ENCODE measurements at regions not wholly inside any gene's neighbourhood (a gene's known extent, or its start where the extent isn't known, plus 50 kb on each side); places are given as distances from the start of the nearest gene placed in this dataset.

DNA sequence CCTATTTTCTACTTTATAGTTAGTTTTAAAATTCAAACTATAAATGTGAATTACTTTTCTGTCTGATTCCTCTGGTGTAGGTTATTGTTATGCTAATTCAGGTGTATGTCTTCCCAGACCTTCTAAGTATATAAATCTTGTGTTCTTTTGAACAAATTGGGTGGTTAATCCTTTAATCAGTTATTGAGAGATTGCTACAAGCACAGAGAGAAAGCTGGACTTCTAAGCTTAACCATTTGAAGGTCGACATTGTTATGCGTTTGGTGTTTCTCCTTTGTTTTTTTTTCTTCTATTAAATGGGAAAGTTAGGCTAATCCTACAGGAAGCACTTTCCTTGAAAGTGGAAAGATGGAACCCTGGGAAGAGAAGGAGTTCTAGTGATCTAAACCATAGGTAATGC, 592.6 kb downstream of the SLC4A3 start:
- DNase-seq (ENCODE audit: low read depth in 3 of 3): no peak

DNA sequence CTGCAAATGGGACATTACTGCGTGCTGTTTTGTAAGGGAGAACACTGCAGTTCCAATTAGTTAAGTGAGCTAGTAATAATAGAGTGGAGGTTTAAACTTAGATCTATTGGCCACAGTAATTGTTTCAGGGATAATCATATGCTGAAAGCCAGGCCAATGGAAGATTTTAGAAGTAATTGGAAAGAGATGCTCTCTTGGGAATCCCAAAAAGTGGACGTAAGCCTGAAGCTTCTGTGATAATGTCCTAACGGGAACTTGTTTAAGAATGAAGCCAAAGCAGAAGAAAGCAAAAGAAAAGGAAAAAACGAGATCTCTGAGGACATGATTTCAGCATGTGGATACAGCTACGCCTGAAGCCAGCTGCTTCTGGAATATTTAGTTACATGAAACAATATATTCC, 594.6 kb downstream of the SLC4A3 start:
- DNase-seq (ENCODE audit: low read depth in 3 of 3): no peak

DNA sequence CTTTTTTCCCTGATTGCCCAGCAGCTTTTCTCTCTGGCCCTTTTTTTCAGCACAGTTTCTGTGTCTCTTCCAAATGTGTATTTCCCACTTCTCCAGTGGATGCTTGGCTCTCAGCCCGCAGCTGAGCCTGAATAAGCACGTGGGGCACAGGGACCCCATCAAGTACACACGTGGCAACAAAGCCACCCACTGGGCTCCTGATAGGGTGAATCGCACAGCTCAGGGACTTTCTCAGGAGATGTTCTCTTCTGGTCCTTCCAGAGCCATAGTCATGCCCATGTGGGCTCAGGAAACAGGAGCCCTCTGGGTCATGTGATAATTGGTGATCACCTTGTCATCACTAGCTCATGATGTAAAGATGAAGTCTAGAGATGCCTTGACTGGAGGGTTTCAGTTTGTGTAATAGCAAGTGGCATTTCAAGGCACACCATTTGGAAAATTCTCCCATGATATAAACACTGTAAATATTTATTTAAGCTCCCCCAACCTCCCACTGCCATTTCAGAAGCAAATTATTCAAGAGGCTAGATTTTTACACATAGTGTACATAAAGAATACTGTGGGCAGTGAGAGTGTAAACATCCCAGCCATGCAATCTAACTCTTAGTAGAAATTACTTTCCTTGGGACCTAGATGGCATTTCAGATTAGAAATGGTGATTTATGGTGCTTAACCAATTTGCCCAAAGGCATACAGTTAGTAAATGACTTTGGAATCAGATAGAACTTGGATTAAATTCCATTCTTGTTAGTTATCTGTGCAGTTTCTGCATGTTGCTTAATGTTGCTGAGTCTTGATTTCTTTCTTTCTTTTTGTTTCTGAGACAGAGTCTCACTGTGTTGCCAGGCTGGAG, 597.5 kb downstream of the SLC4A3 start:
- no peak for DNase-seq (ENCODE audit: low read depth in 3 of 3)

DNA sequence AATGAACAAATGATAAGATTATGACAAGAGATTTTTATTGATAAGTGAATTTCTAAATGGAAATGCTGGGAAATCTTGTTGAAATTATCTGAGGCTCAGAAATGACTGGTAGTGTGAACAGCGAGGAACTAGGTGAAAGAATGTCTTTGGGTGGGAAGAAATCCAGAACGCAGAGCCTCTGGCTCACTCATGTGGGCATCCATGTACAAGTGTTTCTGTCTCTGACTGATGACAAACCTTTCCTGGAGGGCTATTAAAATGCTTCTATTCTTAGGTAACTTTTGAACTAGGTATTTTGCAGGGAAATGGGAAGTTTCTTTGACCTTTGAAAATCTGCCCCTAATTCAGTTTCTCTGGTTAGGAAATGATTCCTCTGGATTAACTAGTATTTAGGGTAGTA, 598.6 kb downstream of the SLC4A3 start:
- DNase-seq (ENCODE audit: low read depth in 3 of 3): no peak

DNA sequence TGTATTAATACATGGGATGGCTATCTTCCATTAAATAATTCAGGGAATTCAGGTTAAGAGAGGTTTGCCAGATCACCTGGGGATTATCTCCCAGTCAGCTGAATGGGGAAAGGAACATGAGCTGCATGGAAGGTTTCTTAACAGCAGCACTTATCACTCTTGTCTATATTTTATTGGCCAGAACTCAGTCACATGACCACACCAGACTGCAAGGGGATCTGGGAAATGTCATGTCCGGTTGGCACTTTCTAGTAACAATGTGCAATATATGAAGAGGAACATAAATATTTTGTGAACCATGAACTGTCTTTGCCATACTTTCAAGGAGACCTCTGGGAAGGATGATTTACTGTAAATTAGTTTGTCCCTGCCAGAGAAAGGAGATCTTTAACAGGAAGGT, 599.1 kb downstream of the SLC4A3 start:
- DNase-seq (ENCODE audit: low read depth in 3 of 3): no peak

DNA sequence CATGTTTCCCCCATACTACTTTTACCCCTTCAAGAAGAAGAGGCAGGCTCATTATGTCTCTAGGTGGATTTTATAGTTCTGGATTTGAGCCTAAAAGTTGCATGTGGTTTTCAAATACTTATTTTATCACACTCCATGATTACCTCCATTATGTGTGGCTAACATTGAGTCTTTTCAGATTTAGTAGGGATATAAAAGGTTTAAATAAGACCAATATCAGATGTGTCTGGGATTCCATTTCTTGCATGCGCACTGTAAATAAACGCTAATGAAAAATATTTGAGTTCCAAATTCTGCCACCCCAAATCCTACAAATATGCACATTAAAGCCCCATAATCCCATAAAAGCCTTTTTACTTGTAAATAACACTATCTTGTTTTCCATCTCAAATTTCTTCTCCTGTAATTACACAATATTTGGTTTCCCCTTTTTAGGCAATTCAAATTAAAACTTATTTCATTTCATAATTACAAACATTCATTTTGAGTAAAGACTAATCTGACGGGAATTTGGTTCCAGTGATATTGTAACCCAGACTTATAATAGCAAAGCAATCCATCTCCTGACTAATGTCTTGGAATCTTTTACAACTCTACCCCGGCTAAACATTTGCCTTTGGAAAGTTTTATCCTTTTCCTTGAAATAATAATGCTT, 600.0 kb downstream of the SLC4A3 start:
- DNase-seq (ENCODE audit: low read depth in 3 of 3): no peak

DNA sequence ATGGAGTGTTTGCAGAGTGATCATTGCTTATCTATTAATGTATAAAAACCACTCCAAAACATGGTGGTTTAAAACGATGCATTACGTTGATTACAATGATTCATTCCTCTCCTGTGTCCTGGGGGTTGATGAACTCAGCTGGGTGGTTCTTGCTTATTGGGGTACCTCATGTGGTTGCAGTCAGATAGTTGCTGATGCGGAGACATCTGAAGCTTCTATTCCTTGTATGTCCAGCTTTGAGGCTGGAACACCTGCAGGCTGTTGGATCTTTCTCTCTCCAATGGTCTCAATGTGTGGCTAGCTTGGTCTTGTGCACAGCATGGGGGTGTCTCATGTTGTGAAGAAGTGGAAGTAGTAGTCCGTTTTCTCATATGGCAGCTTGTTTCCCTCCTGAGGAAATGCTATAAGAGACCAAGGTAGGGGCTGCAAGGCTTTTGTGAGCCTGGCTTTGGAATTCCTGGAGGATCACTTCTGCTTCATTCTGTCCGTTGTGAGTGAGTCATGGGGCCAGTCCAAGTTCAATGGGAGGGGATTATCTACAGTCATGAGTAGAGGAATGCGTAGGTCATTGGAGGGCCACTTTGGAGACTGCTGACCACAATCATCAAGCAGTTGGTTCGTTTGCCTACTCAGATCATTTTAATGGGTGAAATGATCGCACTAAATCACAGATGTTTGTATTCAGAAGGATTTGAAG, 601.0 kb downstream of the SLC4A3 start:
- no peak for DNase-seq (ENCODE audit: low read depth in 3 of 3)

DNA sequence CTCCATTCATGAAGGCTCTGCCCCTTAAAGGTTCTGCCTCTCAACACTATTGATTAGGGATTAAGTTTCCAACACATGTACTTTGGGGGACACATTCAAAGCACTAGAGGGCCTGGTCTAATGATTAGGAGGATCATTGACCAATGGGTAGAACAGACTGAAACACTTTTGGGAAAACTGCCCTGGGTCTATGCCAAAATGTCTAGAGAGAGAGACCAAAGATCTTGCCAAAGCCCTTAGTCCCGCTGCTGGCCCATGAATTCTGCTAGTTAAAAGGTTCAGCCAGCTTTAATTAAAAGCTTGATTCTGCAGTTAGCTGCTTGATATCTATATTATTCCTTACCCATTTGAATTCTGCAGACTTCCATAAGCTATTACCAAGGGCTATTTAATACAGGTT, 613.2 kb downstream of the SLC4A3 start:
- DNase-seq (ENCODE audit: low read depth in 3 of 3): no peak

DNA sequence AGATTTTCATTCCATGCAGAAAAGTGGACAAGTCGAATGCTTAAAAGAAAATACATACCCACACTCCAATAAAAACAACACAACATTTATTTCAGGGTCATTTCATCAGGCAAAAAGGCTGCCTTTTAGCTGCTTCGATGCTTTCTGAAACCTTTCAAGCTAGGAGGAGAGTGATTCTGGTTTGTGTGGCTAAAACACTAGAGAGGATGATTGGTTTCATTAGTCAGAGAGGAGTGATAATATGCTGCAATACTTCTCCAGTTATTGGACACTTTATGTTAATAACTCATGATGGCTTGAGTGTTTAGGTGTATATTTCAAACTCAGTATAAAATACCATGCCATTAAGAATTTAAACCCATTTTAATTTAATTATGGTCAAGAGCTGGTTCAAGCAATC, 614.0 kb downstream of the SLC4A3 start:
- no peak for DNase-seq (ENCODE audit: low read depth in 3 of 3)

DNA sequence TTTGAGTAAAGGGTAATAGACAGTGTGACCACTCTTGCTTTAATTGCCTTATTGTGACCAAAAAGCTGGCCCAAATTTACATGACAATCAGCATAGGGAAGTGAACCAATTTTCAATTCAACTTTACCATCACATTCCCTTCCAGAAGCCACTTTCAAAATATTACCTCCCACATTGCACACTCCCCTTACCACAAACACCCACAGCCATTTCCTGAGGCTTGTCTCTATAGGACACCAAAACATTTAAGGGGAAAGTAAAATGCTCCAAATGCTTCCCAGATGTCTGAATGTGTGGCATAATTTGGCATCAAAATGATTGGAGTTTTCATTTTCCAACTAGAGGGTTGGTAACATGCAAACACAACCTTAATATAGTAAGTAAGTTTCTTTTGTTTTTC, 616.1 kb downstream of the SLC4A3 start:
- no peak for DNase-seq (ENCODE audit: low read depth in 3 of 3)

DNA sequence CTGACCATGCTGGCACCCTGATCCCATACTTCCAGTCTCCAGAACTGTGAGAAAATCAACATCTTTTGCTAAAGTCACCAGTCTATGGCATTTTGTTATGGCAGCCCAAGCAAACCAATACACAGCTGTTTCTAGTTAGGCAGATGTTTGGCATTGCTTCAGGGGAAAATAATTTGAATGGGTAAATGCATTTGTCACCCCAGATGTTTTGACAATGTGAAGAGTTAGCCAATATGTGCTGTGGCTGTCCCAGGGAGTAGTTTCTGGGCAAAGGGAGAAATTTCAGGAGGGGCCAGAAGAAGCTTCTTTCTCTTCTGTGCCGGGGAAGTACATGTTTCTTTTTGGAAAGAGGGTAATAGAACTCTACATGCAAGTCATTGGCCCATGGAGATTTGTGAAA, 619.0 kb downstream of the SLC4A3 start:
- DNase-seq (ENCODE audit: low read depth in 3 of 3): no peak

DNA sequence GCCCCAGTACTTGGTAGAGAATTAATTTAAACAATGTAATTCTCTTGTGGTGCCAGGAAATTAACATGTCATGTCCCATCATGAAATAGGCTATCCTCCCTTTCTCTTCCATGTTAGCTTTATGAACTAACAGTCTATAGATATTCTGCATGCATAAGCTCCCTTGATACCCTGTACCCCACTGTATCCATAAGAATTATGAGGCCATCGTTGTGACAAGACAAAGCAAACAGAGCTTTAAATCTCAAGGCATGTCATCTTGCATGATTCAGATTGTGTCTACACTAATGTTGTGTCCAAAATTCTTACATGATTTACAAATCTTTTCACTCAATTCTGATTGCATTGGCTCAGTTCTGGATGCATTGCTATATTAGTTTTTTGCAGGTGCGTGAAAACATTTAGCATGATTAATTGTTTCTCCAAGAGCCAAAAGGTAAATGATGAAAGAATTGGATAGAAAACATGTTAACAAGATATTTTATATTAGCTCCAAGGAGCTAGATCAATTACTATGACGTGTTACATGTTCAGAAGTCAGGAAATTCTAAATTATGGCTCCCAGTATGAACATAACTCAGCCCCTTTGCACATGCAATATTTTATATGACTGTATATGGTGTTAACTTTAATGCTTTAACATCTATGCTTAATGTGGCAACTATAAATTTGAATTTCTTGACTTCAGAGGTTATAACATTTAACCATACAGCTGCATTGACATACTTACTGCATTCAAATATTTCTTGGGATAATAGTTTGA, 620.3 kb downstream of the SLC4A3 start:
- DNase-seq (ENCODE audit: low read depth in 3 of 3): no peak

DNA sequence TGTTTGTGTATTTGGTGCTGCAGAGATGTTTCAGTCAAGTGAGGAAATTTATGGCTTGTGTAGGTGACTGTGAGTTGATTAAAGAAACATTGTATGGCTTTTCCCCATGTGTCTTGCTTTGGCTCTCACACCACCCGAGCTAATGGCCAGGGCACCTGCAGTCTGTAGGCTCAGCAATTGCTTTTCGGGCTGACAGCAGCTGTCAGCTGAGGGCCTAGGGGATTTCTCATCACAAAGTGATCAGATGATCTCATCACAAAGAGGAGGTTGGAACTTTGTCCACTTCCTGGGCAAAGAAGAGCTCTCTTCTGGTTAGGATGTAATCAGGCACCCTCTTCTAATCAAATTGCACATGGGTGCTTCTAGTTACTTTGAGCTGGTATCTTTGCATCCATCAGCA, 632.2 kb downstream of the SLC4A3 start:
- DNase-seq (ENCODE audit: low read depth in 3 of 3): no peak

DNA sequence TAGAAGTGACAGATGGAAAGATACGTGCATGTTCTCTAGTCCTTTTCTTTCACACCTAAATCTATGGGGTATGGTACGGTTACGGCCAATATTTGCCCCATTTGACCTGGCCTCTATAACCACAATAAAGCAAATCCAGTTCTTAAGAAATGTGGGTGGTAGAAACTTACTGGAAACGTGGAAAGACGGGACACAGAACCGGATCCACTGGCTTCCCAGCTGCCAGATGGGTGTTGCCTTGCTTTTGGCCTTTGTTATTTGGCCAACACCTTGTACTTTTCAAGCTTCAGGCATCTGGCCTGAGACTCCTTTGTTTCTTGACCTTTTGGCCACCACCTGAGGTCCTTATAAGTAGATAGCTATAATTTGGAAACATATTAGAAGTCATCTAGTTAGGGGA, 635.9 kb downstream of the SLC4A3 start:
- no peak for DNase-seq (ENCODE audit: low read depth in 3 of 3)

DNA sequence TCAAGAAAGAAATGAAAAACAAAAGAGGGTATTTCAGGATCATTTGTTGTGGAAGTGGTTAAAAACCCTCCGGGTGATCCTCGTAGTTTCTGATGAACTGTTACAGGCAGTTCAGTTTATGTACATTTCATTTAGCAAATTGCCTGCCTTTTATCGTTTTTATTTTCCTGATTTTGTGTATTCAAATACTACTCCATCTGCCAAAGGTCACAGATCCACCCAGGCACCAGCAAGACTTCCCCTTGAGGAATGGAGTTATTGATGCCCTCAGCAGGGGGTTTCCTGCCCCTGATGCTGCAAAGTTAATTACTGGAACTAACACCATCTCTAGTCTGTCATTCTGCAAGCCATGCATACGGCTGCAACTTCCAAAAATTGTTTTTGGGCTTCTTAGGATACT, 641.9 kb downstream of the SLC4A3 start:
- DNase-seq (ENCODE audit: low read depth in 3 of 3): no peak

DNA sequence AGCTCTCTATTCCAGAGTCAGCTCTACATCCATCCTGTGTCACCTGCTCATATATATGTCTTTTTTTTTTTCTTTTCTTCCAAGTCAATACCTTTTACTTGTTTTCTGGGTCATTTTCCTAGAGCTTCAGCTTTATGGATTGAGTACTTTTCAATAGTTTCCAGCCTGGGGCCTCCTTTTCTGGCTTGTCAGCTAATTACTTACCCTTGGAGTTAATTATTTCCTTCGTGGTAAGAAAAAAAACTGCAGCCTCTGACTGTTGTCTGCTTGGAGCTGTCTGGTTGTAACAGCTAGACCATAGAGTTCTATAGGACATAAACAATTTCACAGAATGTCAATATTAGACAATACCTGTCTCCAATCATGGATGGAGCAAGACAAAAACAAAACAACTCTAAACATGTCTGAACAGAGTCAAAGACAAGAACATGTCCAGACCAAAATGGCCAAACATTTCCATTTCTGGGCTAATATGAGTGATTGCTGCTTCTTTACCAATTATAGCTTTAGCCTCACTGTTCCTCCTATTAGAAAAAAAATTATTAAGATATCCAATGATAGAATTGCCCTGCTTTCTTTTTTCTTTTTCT, 643.1 kb downstream of the SLC4A3 start:
- no peak for DNase-seq (ENCODE audit: low read depth in 3 of 3)

DNA sequence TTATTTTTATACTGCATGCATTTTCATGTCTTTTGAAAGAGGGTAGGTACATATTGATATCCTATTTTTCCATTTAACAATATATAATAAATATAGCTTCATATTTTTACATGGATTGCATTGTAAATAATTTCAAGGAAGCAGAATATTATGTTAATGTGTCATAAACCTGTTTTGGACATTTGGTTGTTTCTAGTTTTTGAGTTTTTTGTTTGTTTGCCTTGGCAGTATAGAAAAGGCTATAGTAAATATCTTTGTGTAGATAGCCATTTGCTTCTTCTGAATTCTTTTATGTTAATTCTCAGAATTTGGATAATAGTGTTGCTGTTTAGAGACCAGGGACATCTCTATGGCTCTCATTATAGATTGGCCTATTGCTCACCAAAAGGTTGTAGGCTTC, 645.2 kb downstream of the SLC4A3 start:
- no peak for DNase-seq (ENCODE audit: low read depth in 3 of 3)

DNA sequence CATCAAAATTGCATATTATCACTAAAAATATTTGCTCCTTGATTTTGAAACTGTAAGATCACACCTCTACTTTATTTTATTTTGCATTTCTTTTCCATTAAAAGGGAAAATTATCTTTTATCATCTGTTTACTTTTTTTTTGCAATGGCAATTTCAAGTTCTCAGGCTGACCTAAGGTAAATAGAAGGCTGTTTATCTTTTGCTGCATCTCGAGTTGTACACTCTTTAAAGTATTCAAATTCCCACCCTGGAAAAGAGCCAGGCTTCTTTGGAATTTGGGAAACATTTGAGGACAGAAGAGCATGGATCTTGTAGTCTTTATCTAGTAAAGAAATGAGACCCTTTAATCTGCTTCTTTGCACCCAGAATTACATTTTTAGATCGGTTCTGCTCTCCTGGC, 645.7 kb downstream of the SLC4A3 start:
- no peak for DNase-seq (ENCODE audit: low read depth in 3 of 3)

DNA sequence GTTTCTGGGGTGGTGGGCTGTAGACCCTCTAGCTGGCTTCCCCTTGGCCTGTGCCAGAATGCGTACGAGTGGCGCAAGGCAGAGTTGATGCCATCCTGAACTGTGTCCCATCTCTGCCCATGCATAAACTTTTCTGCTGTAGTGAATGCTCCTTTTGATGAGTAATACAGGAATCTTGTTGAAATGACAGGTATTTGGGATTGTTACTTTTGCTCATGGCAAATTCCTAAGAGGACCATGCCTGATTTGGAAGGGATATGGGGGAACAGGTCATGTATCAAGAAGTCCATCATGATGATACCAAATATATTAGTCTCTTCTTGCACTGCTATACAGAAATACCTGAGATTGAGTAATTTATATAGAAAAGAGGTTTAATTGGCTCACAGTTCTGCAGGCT, 648.0 kb downstream of the SLC4A3 start:
- DNase-seq (ENCODE audit: low read depth in 3 of 3): no peak

DNA sequence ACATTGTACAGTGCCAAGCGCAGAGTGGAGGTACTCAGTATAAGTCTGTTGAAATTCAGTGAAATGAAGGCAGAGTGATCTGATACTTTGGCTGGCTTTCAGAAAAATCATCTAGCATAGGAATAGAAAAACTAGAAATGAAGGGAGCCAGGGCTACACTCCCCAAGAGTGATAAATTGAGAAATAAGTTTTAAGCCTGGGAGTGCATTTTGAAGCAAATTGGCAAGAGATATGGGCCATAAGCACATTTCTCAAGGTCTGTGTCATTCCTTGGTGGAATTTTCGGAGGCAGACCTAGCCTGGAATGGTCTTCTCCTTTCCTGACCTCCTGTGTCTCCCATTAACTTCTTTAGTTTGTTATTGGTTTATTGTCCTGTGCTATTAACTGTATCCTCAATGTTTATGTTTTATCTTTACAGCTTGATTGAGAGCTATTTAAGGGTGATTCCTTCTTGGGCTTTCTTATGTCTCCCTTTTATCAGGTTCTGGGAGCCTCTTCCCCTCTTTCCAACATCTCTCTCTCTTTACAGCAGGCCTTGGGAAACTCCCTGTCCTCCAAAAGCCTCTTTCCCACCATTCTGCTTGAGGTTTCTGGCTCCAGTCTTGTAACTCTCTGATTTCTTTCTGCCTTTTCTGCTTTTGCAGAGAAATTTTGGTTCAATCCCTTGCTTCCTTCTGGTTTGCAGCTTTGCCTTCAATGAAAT, 649.5 kb downstream of the SLC4A3 start:
- DNase-seq (ENCODE audit: low read depth in 3 of 3): no peak

DNA sequence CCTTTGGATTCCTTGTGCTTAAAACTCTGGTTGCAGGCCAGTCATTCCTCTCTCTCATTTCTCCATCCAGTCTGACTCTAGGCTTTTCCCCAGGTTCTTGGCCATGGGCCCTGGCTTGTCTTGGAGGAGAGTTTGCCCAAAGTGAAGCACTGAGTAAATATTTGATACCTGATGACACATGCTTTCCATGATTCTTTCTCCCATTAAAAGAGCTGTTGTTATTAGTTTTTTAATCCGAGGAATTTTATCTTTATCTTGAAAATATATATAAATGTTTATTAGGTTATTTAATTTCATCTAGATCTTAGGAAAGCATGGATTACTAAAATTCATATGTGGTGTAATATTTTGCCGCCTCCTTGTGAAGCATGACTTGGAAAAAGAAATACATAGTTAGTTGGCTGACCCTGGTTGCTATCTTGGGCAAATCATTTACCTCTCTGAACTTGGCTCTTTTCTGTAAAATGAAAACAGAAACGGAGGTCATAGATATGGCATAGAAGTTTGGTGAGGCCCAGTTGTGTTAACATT, 650.1 kb downstream of the SLC4A3 start:
- no peak for DNase-seq (ENCODE audit: low read depth in 3 of 3)
